ENCODE measurements at regions not wholly inside any gene's neighbourhood (a gene's known extent, or its start where the extent isn't known, plus 50 kb on each side); places are given as distances from the start of the nearest gene placed in this dataset.
A peak's percentile ranks its signal among the peaks of the same experiment; 100 is the strongest.

- Histone ChIP-seq H3K4me1 (no peaks in the 10 kb centered on the region), H3K9ac (no peak overlapping the region), H3K27me3 (peaks cover 27% of the 10 kb centered on the region), H3K9me3 (no peaks in the 10 kb centered on the region), H3K4me3 (no peak overlapping the region), H3K4me2 (no peak overlapping the region), H3K27ac (no peak overlapping the region), H3K36me3 (no peaks in the 10 kb centered on the region), H4K20me1 (no peaks in the 10 kb centered on the region)
- TF ChIP-seq Cebpa-rat (IDR thresholded peaks at IDR 0.05) = peak; percentile 43; the same call in 1 of the 2 replicates
Measured at GRCh38 chrX:80098038-80098437, 83.5 kb downstream of the TBX22 start.

GRCh38 chrX:80120335-80120734 lies 105.8 kb downstream of the TBX22 start:
- H3K4me3 ChIP-seq = no peak overlapping the region
- no peak overlapping the region for H3K27ac ChIP-seq
- peaks cover 5% of the 10 kb centered on the region for H3K9me3 ChIP-seq
- H3K36me3 ChIP-seq = no peaks in the 10 kb centered on the region
- no peaks in the 10 kb centered on the region for H4K20me1 ChIP-seq
- H3K9ac ChIP-seq = no peak overlapping the region
- no peaks in the 10 kb centered on the region for H3K4me1 ChIP-seq
- no peak for TF ChIP-seq Cebpa-rat (IDR thresholded peaks at IDR 0.05)
- peaks cover 42% of the 10 kb centered on the region; the same call in 1 of the 2 replicates for H3K27me3 ChIP-seq
- no peak overlapping the region for H3K4me2 ChIP-seq

- Histone ChIP-seq H3K4me1 (no peaks in the 10 kb centered on the region), H3K9me3 (0 out of 2 replicates have a peak, but pooled peaks cover 2% of the 10 kb centered on the region), H3K27me3 (peaks cover 33% of the 10 kb centered on the region), H3K4me2 (no peak overlapping the region), H3K4me3 (no peak overlapping the region), H3K36me3 (no peaks in the 10 kb centered on the region), H3K9ac (no peak overlapping the region), H3K27ac (no peak overlapping the region), H4K20me1 (no peaks in the 10 kb centered on the region)
- no peak for TF ChIP-seq Cebpa-rat (IDR thresholded peaks at IDR 0.05)
Measured at GRCh38 chrX:80138938-80139337, 124.4 kb downstream of the TBX22 start.

- Histone ChIP-seq H3K4me1 (no peaks in the 10 kb centered on the region), H3K27ac (no peak overlapping the region), H3K4me2 (no peak overlapping the region), H3K4me3 (no peak overlapping the region), H3K9ac (no peak overlapping the region), H3K36me3 (no peaks in the 10 kb centered on the region), H3K9me3 (no peaks in the 10 kb centered on the region), H3K27me3 (peaks cover 37% of the 10 kb centered on the region), H4K20me1 (no peaks in the 10 kb centered on the region)
- TF ChIP-seq Cebpa-rat (IDR thresholded peaks at IDR 0.05) = no peak
Measured at GRCh38 chrX:80139564-80139963, 125.0 kb downstream of the TBX22 start.

GRCh38 chrX:80170581-80170980 lies 156.0 kb downstream of the TBX22 start:
- no peak overlapping the region for H3K4me2 ChIP-seq
- H3K9me3 ChIP-seq = peaks cover 5% of the 10 kb centered on the region
- no peak overlapping the region for H3K27ac ChIP-seq
- H4K20me1 ChIP-seq = no peaks in the 10 kb centered on the region
- TF ChIP-seq Cebpa-rat (IDR thresholded peaks at IDR 0.05) = no peak
- H3K27me3 ChIP-seq = peaks cover 30% of the 10 kb centered on the region
- no peaks in the 10 kb centered on the region for H3K36me3 ChIP-seq
- no peak overlapping the region for H3K9ac ChIP-seq
- H3K4me3 ChIP-seq = no peak overlapping the region
- H3K4me1 ChIP-seq = no peaks in the 10 kb centered on the region

GRCh38 chrX:80173261-80173660 lies 158.7 kb downstream of the TBX22 start:
- TF ChIP-seq Cebpa-rat (IDR thresholded peaks at IDR 0.05) = no peak
- no peaks in the 10 kb centered on the region for H3K4me1 ChIP-seq
- no peaks in the 10 kb centered on the region for H3K36me3 ChIP-seq
- H3K4me2 ChIP-seq = no peak overlapping the region
- H3K27ac ChIP-seq = no peak overlapping the region
- no peak overlapping the region for H3K9ac ChIP-seq
- H4K20me1 ChIP-seq = no peaks in the 10 kb centered on the region
- H3K4me3 ChIP-seq = no peak overlapping the region
- peaks cover 5% of the 10 kb centered on the region for H3K9me3 ChIP-seq
- H3K27me3 ChIP-seq = peaks cover 44% of the 10 kb centered on the region

GRCh38 chrX:80174925-80175574 lies 160.5 kb downstream of the TBX22 start:
- Histone ChIP-seq H3K4me3 (no peak overlapping the region), H3K4me2 (no peak overlapping the region), H3K27me3 (peaks cover 62% of the 10 kb centered on the region), H3K4me1 (no peaks in the 10 kb centered on the region), H3K36me3 (no peaks in the 10 kb centered on the region), H3K27ac (no peak overlapping the region), H3K9me3 (peaks cover 5% of the 10 kb centered on the region), H4K20me1 (no peaks in the 10 kb centered on the region), H3K9ac (no peak overlapping the region)
- TF ChIP-seq Cebpa-rat (IDR thresholded peaks at IDR 0.05) = no peak

- Histone ChIP-seq H3K4me1 (no peaks in the 10 kb centered on the region), H3K9me3 (no peaks in the 10 kb centered on the region), H3K4me3 (no peak overlapping the region), H4K20me1 (no peaks in the 10 kb centered on the region), H3K4me2 (no peak overlapping the region), H3K27ac (no peak overlapping the region), H3K9ac (no peak overlapping the region), H3K27me3 (peaks cover 63% of the 10 kb centered on the region), H3K36me3 (no peaks in the 10 kb centered on the region)
- no peak for TF ChIP-seq Cebpa-rat (IDR thresholded peaks at IDR 0.05)
Measured at GRCh38 chrX:80181079-80181478, 166.5 kb downstream of the TBX22 start.

- Histone ChIP-seq H3K27me3 (peaks cover 40% of the 10 kb centered on the region), H3K36me3 (no peaks in the 10 kb centered on the region), H3K9me3 (no peaks in the 10 kb centered on the region), H3K4me1 (no peaks in the 10 kb centered on the region), H3K4me2 (no peak overlapping the region), H3K27ac (no peak overlapping the region), H4K20me1 (no peaks in the 10 kb centered on the region), H3K4me3 (no peak overlapping the region), H3K9ac (no peak overlapping the region)
- no peak for TF ChIP-seq Cebpa-rat (IDR thresholded peaks at IDR 0.05)
Measured at GRCh38 chrX:80184854-80185253, 170.3 kb downstream of the TBX22 start.

GRCh38 chrX:80206647-80207046 lies 192.1 kb downstream of the TBX22 start:
- Histone ChIP-seq H3K4me2 (no peak overlapping the region), H3K4me1 (no peaks in the 10 kb centered on the region), H3K9me3 (0 out of 2 replicates have a peak, but pooled peaks cover 4% of the 10 kb centered on the region), H4K20me1 (no peaks in the 10 kb centered on the region), H3K36me3 (no peaks in the 10 kb centered on the region), H3K27me3 (peaks cover 49% of the 10 kb centered on the region), H3K4me3 (no peak overlapping the region), H3K27ac (no peak overlapping the region), H3K9ac (no peak overlapping the region)
- no peak for TF ChIP-seq Cebpa-rat (IDR thresholded peaks at IDR 0.05)

- Histone ChIP-seq H3K4me2 (no peak overlapping the region), H3K9ac (no peak overlapping the region), H3K36me3 (no peaks in the 10 kb centered on the region), H3K9me3 (0 out of 2 replicates have a peak, but pooled peaks cover 4% of the 10 kb centered on the region), H3K27ac (no peak overlapping the region), H3K27me3 (peaks cover 43% of the 10 kb centered on the region), H4K20me1 (no peaks in the 10 kb centered on the region), H3K4me1 (no peaks in the 10 kb centered on the region), H3K4me3 (no peak overlapping the region)
- TF ChIP-seq Cebpa-rat (IDR thresholded peaks at IDR 0.05) = no peak
Measured at GRCh38 chrX:80207327-80207726, 192.8 kb downstream of the TBX22 start.
